Stimulated activated CD4-positive, alpha-beta T cell treated with anti-CD3 and anti-CD28 coated beads, Interleukin-15, amount 100 ng/mL, for 24 hours (primary cell): ENCODE measurements at regions not wholly inside any gene's neighbourhood (a gene's known extent, or its start where the extent isn't known, plus 50 kb on each side); places are given as distances from the start of the nearest gene placed in this dataset.

Source experiments
- DNase-seq: peaks from one replicate; pipeline ENCODE4 v3.0.0-alpha.2; 2020

DNA sequence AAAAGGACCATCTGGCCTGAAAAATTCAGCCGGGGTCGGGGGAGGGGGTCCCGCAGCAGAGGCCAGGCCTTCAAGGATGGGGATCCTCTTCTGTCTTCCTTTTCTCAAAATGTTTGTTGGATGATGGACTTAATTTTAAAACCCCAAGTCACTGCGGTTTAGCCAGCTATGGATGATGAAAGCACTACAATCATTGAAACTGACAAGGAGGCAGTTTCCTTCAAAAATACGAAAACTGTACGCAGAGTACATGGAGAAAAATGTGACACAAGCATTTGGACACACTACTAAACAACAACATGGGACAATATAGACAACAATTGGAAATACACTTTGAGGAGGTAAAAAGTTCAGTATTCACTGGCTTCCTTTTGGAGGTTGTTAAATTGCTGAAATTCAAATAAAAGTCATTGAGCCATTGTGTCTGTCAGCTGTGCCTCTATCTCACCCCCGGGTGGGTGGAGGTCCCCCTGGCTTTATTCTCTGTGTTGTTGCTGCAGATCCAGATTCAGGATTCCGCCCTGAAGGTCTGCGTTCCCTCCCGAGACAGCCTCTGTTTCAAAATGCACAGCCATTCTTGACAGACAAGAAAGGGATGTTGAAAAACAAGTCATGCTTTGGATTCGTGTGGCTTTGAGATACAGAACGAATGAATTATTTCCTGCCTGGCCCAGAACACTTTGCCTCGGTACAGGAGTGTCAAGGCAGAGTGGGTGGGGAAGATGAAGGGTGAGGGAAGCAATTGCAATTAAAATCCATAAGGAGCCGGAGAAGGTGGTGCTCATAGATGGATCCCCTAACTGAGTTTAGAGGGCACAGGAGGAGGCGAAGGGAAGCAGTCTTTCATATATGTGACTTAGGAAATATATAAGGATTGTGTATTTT, 118.2 kb downstream of the TTLL2 start:
- DNase-seq = no peak

DNA sequence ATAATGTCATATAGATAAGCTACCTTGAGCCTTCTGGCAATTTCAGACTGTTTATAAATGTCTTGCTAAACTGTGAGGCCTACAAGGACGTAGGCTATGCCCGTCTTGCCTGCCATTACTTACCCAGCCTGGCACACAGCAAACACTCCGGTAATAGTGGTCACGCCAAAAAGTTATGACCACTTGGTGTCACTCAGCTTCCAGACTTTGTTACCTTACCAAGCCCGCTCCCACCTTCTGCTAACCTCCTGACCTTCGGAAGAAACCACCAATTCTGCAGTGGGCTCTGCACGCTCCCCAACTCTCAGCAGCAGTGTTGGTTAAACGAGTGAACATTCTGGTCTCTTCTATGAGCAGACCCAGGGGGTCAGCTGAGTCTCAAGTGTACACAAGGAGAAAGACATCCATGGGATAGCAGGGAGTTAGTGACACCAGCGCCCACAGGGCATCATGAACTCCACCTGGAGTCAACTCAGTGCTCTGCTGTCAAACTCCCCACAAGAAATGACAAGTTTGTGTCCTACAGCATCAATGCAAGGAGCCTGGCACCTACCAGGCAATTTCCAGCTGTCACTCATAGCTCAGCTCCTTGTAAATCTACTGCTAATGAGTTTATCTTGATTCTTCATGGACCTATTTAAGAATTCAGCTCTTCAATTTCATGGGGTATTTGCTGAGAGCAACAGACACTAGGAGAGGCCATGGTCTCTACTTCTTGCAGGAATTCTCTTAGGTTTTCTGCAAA, 119.9 kb downstream of the TTLL2 start:
- no peak for DNase-seq

DNA sequence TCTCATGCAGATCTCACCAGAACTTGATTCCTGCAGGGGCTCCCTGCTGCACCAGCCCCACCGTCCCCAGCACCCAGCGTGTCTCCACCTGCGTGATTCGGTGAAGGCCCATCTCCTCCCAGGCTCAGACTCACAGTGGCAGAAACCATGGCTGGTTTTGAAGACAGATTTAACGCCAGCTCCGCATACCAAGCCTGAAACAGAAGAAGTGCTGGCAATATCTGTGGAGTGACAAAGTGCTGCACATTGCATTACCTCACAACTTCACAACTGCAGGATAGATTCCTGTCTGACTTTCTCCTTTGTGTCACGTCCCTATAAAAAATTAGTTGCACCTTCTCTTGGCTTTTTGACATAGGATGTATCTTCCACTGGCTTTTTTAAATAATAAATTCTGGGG, 120.7 kb downstream of the TTLL2 start:
- DNase-seq = no peak

DNA sequence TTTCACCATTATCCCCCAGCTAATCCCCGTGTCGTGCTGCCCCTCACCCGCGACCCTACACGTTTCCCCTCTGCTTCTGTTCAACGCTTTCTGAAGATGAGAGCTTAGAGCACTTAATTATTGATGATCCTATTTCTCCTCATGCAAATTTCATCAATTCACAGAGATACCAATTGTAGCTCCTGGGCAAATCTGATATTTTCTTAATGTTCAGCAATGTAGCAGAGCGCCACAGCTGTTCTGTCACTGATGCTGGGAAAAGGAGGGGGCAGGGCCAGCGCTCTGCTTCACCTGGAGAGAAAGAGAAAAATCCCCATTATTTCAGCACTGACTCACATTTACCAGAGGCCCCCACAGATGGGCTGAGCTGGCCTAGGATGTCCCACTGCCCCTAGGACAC, 121.2 kb downstream of the TTLL2 start:
- no peak for DNase-seq

DNA sequence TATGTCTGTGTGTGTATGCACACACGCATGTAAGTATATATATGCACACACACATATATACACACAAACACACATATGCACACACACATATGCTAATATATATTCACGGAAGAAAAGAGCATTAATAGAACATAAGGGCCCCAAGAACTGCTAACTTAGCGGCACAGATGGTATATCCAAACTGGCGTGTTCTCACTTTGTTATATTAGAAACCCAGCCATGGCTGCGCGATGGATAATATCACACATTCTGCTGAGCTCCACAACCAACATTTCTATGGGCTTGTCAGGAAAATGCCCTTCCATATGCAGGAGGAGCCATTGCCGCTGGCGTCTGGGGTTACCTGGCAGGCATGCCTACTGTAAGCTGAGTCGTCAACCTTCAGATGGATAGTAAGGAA, 122.1 kb downstream of the TTLL2 start:
- no peak for DNase-seq

DNA sequence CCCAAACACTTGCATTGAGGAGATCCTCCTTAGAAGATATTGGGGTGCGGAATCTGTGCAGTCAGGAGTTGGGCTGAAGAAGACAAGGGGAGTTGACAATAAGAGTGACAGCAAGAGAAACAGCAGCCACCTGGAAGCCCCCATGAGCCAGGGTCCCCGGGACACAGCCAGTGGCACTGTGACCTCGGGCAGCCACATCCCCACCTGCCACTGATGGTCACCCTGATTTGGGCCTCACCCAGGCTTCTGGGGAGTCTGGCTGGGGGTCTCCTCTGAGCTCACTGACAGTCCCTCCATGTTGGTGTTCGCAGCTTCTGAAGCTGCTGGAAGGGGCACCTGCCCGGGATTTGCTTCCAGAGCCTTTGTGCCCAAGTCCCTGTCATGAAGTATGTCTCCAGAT, 123.5 kb downstream of the TTLL2 start:
- DNase-seq = no peak

DNA sequence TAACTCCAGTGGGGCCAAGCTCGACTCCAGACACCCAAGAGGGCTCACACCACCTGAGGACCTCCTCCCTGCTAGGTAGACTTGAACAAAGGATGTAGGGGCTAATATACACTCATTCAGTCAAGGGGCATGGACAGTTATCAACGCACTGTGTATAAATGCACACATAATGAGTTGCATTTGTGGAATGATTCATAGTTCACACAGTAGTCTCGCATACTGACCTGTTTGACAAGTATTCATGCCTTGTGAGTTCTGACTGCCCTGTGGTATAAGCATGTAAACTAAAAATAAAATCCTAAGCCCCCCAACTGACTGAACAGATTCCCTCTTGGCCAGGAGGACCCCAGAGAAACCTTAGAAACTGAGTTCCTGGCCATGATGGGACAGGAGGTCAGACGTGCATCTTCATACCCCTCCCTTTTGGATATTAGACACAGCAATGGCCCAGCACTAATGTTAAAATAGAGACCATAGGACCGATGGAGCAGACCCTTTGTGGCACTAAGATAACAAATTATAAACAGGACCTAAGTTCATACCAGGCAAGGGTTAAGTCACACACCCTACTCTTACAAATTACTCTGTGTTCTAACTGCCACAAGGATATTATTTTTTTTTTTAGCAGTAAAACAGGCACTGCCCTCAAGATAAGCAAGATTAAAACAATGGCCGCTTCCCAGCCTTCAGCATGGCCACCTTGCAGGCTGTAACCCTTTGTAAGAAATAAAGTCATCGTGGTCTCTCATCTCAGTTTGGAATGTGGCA, 124.4 kb downstream of the TTLL2 start:
- no peak for DNase-seq

DNA sequence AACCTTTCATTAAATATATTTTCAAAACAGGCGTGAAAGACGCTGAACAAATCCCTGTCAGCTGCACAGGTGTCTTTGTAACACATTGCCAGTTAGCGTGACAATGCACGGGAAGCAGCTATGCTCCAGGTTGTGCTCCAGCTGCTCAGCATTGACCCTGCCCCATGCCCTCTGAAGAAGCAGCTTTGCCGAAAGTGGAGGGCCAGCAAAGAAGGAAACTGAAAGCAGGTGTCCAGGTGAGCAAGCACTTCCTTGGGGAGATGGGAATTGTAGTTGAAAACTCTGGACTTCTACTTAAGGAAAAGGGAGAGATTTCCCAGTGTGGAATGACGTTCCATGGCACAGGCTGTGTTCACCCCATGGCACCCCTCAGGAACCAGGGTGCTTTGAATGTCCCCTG, 125.7 kb downstream of the TTLL2 start:
- DNase-seq = no peak

DNA sequence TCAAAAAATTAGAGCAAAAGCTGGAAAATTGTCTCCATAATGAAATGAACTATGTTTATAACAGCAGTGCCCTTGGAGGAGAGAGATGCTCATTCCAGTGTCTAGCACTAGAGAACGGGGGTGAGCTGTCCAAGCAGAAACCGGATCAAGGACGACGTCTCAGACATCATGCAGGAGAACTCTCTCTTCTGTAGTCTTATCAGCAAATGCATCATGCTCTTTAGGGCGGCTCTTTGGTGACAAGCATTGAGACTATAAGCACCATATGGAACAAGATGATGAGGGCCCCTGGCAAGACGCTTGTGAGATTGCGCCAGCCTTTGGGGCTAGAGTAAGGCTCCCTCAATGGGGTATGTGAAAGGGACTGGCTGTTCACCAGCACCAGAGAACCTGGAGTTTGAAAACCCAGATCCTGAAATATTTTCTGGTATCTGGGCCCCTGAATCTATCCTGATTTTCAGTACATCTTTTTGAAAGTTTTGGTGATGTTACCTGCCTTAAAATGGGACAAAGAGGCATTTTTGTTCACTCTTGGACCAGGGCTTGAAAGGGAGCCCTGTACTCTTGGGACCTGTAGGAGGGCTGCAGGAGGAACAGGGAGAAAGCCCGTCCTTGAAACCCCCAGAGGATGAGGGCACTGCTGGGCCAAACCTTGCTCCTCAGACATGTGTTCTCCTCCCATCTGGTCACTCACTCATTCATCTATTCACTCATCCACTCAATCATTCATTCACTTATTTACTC, 127.6 kb downstream of the TTLL2 start:
- DNase-seq = no peak

DNA sequence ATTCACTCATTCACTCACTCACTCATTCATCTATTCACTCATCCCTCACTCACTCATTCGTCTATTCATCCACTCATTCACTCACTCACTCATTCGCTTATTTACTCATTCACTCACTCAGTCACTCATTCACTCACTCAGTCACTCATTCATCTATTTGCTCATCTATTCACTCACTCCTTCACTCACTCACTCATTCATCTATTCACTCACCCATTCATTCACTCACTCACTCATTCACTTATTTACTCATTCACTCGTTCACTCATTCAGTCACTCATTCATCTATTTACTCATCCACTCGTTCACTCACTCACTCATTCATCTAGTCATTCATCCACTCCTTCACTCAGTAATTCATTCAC, 128.2 kb downstream of the TTLL2 start:
- no peak for DNase-seq

DNA sequence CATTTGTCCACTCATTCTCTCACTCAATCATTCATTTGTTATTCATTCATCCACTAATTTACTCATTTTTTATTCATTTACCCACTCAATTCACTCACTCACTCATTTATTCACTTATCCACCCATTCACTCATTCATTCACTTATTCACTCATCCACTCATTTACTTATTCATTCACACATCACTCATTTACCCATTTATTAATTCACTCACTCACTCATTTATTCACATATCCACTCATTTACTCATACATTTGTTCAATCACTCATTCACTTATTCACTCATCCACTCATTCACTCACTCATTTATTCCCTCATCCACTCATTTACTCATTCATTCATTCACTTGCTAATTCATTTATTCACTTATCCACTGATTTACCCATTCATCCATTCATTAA, 129.1 kb downstream of the TTLL2 start:
- DNase-seq = no peak

DNA sequence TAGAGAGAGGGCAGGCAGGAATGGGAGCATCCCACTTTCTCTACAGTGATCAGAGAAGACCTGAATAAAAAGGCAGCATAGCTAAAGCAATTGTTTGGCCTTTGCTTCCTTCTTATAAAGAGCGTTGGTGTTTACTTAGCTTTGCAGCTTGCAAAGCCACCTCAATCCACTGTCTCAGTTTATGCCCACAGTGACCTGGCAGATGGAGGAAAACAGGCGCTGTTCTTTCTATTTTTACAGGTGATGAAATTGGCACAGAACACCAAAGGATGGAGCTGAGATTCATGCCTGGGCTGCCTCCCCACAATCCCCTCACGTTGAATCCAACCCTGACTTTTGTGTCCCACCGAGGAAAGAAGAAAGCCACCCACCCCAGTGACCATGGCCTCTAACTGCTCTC, 130.5 kb downstream of the TTLL2 start:
- no peak for DNase-seq

DNA sequence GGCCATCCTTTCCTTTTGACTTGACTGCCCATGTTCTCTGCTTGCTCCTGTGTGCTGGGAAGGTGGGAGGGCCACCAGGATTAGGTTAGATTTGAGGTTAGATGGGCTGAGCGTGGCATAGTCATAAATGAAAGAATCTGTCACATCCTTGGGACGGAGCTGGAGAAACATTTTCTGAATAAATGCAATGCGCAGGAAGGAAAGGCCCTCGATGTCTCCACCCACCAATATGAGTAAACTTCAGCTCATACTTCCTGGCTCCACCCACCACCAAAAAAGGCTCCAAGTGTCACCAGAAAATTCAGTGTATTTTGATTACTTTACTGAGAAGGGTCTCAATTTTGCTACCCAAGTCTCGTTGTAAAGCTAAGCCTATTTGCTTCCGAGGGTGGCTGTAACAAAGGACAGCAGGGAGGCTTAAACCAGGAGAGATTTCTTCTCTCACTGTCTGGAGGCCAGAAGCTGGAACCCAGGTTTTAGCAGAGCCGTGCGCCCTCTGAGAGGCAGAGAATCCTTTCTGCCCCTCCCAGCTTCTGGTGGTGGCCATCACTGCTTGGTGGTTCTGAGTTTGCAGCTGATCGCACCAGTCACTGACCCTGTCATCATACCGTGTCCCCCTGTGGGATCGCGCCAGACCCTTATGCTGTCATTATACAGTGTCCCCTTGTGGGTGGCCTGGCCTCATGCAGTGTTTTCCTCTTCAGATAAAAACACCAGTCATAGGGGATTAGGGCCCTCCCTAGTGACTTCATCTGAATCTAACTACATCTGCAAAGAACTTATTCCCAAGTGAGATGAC, 137.8 kb downstream of the TTLL2 start:
- DNase-seq = no peak

DNA sequence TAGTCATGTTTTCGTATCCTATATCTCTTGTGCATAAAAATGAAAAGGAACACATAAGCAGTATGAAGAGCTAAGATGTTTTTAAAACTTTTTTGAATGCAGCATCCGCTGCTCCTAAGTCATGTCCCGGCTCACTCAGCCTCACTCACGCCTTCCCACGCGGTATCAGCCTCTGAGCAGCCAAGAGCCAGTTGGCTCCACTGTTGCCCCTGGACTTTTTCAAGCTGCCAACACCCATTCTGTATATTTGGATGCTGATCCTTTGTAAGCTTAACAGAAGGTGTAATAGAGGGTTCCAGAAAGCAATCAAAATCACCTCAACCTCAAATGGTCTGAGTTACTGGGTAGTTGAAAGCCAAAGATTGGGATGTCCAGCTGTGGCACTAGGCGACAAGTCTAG, 139.3 kb downstream of the TTLL2 start:
- DNase-seq = no peak

DNA sequence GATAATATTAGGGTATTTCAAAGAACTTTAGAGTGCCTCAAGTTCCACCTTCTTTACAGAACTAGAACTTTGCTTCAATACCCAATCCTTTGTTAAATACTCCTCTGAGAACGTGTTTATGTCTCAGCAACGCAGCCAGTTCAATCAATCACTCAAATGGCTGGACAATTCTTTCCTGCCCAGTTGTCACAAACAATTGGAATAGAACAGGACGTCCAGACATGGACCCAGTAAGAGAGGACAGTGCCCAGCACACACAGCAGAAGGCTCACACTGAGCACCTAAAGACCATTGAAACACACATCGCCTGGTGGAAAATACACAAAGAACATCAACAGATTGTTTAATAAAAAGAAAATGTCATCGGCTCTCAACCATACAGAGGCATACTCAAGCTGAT, 140.6 kb downstream of the TTLL2 start:
- DNase-seq = no peak

DNA sequence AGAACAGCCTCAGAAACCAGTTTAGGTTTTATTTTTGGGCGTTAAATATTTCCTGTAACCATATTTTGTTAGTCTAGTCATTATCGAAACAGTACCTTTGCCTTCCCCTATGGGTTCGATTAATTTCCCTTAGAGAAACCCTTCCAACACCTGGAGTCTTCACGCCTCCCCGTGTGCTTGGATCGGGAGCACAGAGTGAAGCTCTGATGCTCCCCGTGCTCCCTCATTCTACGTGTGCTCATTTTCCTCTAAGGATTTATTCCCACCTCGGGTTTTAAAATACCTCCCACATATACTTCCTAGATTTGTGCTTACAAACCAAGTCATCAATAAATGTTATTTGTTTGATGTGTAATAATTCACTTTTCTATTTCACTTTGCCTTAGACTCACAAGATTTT, 142.4 kb downstream of the TTLL2 start:
- no peak for DNase-seq

DNA sequence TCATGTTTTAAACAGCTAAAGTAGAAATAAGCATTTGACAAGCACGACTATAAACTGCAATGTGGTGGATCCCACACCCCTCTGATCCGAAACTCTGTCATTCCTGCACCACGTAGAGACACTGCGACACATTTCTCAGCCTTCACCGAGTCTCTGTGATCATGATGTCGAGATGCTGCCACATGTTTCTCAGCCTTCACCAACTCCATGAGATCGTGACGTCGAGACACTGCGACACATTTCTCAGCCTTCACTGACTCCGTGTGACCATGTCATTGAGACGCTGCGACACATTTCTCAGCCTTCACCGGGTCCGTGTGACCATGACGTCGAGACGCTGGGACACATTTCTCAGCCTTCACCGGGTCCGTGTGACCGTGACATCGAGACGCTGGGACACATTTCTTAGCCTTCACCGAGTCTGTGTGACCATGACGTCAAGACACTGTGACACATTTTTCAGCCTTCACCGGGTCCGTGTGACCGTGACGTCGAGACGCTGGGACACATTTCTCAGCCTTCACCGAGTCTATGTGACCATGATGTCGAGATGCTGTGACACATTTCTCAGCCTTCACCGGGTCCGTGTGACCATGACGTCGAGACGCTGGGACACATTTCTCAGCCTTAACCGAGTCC, 143.0 kb downstream of the TTLL2 start:
- DNase-seq = no peak

DNA sequence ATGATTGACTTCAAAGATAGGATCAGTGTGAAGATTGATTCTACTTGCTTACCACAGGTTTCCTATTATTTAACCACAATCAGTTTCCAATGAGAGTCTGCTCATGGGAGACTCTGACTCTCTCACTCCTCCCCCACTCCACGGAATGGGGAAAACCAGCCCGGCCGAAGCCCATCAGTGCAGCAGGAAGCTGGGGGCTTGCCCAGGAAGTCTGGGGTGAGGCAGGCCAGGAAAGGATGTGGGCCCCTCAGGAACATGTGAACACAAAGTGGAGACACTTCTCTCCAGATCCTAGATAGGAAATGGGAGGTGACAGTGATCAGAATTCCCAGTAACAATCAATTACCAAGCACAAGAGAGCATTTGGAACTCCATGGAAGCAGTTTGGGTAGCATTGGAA, 144.2 kb downstream of the TTLL2 start:
- DNase-seq = peak; percentile 15

DNA sequence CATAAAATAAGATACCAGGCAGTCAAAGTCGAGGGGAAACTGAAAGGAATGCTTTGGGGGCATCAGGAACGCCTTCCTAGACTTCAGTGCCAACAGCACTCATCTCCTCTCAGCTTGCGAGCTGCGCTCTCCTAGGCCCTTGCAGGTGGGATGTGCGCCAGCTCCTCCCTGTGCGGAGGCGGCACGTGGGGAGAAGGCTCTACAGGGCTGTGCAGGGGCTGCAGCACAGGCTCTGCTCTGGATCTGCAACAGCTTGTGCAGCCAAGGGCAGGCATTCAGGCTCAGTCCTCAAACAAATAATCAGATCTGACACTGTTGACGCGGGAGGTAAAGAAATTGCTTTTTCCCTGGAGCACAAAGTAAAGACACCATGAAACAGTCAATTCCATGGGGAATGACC, 144.8 kb downstream of the TTLL2 start:
- DNase-seq = no peak

DNA sequence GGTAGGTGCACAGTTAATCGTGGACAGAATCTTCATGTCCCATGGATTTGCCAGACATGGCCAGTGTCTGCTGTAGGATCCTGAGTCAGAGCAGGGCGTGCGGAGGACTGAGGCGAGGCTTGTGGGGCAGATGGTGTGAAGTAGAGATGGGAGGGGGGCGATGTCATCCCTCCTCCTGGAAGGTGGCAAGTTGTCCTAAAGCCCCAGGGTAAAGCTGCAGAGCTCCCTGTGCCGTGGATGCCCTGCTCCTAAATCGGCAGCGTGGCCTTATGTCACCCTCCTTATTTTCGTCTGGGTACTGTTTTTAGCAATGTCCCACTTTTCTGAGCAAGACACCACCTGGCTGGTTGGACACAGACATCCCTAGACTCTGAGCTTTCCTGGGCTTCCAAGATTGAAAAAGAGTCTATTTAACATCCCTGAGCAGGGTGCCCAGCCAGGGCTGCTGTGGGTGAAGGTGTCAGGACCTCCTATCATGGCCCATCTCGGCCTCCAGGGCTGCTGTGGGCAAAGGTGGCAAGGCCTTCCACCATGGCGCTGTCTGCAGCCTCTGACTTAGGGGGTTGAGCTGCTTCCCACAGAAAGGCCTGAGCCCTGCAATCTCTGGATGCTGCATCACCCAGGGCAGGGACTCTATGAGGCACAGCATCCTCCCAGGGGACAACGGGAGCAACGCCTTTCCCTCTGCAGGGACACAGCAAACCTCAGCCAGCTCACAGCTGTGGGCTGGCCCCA, 145.4 kb downstream of the TTLL2 start:
- DNase-seq = no peak
